ENCODE measurements at regions not wholly inside any gene's neighbourhood (a gene's known extent, or its start where the extent isn't known, plus 50 kb on each side); places are given as distances from the start of the nearest gene placed in this dataset.

DNA sequence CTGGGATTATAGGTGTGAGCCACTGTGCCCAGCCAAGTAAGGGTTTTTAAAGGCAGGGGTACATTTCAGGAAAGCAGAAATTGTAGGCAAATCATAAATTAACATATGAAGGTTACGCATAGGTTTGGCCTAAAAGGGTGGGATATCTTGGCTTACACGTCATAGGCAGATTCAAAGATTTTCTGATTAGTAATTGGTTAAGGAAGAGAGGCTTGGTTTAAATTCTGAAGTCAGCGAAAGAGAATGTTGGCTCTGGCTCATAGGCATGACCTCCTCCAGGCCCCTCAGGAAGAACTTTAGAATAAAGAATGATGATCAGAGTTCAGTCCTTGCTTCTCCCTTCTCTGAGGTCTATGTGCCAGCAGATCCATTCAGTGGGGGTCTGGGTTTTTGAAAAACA is 124.8 kb upstream of the RBBP6 start:
- FAIRE-seq, result no peak

GRCh38 chr16:24418733-24419132 is 120.6 kb upstream of the RBBP6 start:
- FAIRE-seq, result no peak

- no peak for FAIRE-seq
Measured at GRCh38 chr16:24423312-24423711, 116.1 kb upstream of the RBBP6 start.

- no peak for FAIRE-seq
Measured at GRCh38 chr16:24424364-24424763, 115.0 kb upstream of the RBBP6 start.

DNA sequence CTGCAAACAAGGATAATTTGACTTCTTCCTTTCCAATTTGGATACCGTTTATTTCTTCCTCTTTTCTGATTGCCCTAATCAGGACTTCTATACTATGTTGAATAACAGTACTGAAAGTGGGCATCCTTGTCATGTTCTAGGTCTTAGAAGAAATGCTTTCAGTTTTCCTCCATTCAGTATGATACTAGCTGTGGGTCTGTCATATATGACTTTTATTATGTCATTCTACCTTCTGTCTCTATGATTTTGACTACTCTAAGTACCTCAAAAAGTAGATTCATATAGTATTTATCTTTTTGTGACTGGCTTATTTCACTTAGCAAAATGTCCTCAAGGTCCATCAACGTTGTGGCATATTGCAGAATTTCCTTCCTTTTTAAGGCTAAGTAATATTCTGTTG is 111.5 kb upstream of the RBBP6 start:
- FAIRE-seq, result no peak

GRCh38 chr16:24428756-24429155 is 110.6 kb upstream of the RBBP6 start:
- FAIRE-seq, result peak; percentile 28

DNA sequence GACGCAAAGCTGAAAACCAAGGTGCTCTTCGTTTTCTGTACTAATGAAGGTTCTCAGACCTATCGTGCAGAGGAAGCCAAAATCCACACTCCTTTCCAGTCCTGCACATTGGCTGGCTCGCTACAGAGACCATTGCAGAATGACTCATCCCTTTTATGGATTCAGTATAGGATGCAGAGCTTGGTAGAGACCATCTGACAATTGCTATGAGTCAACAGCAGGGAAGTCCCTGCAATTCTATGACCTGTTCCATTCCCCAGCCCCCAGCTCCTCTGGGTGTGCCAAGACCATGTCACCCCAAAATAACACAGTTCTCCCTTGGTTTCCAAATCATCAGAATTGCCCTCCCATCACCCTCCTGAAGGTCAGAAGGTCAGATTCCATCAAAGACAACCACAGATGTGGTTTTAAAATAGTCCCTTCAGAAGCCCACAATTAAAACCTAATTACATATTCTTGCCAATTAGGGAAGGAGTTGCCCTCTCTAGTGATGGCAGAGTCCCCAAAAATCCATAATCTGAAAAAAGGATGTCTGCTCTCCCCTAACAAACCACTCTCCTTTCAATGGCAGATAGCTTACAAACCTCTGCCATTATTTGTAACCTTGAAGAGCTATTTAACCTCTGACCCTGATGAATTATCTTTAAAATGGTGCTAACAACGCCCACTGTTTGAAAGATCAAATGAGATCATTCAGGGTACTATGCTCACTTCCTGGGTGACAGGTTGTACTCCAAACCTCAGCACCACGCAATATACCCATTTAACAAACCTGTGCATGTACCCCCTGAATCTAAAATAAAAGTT is 108.2 kb upstream of the RBBP6 start:
- FAIRE-seq, result no peak

DNA sequence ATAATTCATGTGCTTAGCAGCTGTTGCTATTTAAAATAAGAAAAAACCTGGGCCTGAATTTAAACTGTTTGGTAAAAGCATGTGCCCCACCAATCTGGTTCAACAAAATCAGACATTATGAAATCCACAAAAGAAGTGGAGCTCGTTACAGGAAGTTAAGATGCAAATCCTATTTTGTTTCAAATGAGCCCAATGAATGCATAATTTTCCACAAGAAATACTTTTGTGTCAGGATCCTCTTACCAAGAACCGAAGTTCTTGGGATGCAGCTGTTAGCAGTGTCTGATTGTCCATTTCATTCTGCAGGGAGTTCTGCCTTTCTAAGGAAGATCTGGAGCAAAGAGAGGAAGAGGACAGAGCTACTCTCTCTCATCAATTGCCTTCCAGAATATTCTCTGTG is 105.7 kb upstream of the RBBP6 start:
- no peak for FAIRE-seq

GRCh38 chr16:24440306-24440705 is 99.1 kb upstream of the RBBP6 start:
- FAIRE-seq, result no peak

DNA sequence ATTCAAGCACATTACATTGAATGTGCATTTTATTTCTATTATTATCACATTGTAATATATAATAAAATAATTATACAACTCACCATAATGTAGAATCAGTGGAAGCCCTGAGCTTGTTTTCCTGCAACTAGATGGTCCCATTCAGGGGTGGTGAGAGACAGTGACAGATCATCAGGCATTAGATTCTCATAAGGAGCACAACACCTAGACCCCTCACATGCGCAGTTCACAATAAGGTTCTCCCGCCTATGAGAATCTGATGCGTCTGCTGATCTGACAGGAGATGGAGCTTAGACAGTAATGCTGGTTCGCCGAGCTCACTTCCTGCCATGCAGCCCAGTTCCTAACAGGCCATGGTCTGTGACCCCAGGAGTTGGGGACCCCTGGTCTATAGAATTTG is 96.7 kb upstream of the RBBP6 start:
- FAIRE-seq, result no peak

DNA sequence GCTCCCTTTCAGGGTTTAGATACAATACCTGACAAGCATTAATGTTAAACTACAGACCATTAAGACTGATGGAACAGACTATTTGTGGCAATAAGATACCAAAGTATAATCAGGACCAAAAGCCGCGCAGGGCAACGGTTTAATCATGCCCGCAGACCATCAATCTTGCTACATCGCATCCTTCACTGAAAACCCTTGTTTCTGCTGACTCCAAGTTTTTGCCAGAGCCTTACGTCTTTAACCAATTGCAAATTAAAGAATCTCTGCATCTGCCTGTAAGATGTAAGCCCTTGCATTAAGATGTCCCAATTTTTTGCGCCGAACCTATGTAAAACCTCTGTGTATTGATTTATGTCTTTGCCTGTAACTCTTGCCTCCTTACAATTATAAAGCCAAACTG is 94.2 kb upstream of the RBBP6 start:
- no peak for FAIRE-seq

DNA sequence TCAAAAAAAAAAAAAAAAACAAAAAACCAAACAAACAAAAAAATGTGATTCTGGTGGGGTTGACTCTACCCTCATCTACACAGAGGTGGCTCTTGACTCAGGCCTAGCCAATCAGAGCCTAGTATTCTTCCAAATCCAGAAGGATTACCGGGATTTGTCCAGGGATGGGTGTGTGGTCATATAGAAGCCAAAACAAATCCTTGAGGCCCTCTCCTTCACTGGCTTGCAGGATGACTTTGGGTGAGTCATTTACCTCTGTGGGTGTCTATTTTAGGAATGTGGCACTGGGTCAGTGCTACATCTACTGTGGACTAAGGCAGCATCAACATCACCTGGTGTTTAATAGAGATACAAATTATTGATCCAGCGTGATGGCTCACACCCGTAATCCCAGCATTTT is 93.2 kb upstream of the RBBP6 start:
- FAIRE-seq, result no peak

- FAIRE-seq, result no peak
Measured at GRCh38 chr16:24452724-24453123, 86.6 kb upstream of the RBBP6 start.

- FAIRE-seq, result no peak
Measured at GRCh38 chr16:24463196-24463945, 76.0 kb upstream of the RBBP6 start.

DNA sequence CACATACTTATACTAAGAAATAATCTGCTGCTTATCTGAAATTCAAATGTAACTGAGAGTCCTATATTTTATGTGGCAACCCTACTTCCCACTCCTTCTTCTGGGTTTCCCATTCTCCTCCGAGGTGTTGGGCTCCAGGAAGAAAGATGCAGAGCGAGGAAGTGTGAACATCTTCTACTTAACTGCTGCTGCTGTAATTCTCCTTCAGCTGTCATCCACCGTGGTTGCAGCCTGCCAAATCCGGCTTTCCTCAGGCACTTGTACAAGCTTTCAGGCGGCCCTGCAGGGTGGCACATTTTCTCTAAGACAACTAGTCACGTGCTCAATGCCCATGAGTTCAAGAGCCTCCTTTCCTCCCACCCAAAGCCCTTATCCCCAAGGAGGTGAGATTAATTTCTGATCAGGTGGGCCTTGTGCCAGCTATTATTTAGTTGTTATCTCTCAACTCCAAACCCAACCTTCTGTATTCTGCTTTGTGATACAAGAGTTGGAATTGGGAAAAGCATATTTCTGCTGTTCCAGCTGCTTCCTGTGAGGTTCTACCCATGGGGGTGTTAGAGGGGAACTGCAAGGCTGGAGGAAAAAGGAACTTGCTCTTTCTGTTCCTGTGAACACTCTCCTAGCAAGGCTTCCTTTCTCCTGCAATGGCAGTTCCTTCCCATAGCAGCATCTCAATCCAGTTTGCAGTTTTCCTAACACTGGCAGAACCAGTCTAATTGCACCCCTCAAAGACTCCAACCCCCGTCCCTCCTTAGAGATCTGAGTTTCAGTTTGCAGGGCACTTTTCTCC is 67.6 kb upstream of the RBBP6 start:
- FAIRE-seq, result no peak

DNA sequence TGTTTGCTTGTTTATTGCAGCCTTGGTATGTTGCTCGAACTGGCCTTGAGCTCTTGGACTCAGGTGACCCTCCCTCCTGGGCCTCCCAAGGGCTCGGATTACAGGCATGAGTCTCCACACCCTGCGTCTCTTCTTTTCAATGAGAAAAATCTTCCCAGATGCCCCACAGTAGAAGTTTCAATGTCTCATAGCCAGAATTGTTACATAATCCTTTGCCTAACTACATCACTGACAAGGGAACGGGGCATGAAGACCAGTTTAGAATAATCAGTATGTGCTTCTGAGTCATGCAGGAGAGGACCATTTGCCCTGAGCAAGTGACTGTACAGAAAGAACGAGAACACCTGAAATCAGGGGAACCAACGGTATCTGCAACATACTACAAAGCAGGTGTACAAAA is 61.9 kb upstream of the RBBP6 start:
- FAIRE-seq, result no peak

GRCh38 chr16:24478401-24478800 is 61.0 kb upstream of the RBBP6 start:
- FAIRE-seq, result no peak

- FAIRE-seq, result no peak
Measured at GRCh38 chr16:24482681-24483202, 56.6 kb upstream of the RBBP6 start.

- FAIRE-seq, result no peak
Measured at GRCh38 chr16:24488045-24488444, 51.3 kb upstream of the RBBP6 start.

All from colon (tissue), 2 donors.